Astrocyte (in vitro differentiated cells and primary cell): ENCODE measurements at regions not wholly inside any gene's neighbourhood (a gene's known extent, or its start where the extent isn't known, plus 50 kb on each side); places are given as distances from the start of the nearest gene placed in this dataset.

Experiments
- EZH2 ChIP-seq: IDR thresholded peaks from 2 replicates; pipeline ENCODE4 v1.6.1; 2012; ENCODE audit warnings: mild to moderate bottlenecking, low read length, inconsistent platforms; ENCODE audit not compliant: insufficient read depth
- TF ChIP-seq, protein P1 (sequence below): IDR thresholded peaks from 2 replicates; pipeline ENCODE4 v1.5.1; 2011; ENCODE audit warnings: low read depth, mild to moderate bottlenecking, inconsistent platforms, low read length, moderate library complexity; ENCODE audit not compliant: insufficient read depth

DNA sequence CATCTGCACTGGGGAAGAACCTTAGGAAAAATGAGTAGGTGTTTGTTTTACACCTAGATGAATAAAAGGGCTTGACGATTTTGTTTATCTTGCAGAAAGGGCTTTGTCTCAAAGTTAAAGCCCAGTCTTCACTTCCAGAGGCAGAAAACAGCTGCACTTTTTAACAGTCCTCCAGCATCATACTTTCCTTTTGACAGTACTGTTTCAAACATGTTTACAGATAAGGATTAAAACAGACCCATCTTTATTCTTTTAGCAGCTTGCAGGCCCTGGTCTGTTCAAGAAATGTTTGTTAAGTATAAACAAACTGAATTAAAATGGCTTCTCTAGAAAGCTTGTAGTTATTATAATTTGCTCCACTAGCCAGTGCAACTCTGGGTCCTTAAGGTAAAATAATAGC is 374.2 kb downstream of the EPHA7 start:
- TF ChIP-seq, protein P1, sequence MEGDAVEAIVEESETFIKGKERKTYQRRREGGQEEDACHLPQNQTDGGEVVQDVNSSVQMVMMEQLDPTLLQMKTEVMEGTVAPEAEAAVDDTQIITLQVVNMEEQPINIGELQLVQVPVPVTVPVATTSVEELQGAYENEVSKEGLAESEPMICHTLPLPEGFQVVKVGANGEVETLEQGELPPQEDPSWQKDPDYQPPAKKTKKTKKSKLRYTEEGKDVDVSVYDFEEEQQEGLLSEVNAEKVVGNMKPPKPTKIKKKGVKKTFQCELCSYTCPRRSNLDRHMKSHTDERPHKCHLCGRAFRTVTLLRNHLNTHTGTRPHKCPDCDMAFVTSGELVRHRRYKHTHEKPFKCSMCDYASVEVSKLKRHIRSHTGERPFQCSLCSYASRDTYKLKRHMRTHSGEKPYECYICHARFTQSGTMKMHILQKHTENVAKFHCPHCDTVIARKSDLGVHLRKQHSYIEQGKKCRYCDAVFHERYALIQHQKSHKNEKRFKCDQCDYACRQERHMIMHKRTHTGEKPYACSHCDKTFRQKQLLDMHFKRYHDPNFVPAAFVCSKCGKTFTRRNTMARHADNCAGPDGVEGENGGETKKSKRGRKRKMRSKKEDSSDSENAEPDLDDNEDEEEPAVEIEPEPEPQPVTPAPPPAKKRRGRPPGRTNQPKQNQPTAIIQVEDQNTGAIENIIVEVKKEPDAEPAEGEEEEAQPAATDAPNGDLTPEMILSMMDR: no peak
- TF ChIP-seq EZH2: no peak
